OCI-LY7 (cell line): ENCODE measurements at regions not wholly inside any gene's neighbourhood (a gene's known extent, or its start where the extent isn't known, plus 50 kb on each side); places are given as distances from the start of the nearest gene placed in this dataset.

ENCODE experiments used
- CTCF ChIP-seq: fragments of 200-600 bp; sonication (generic); conservative IDR thresholded peaks from 2 replicates; pipeline ENCODE4 v1.5.1; 2014; ENCODE audit warnings: mild to moderate bottlenecking, antibody characterized with exemption, low read length, moderate library complexity, mixed read lengths
- EZH2phosphoT487 ChIP-seq: fragments of 200-600 bp; sonication (generic); IDR thresholded peaks from 2 replicates; pipeline ENCODE4 v1.6.1; 2018; ENCODE audit warnings: low read depth, borderline replicate concordance, mild to moderate bottlenecking, mixed run types, antibody characterized with exemption, low read length, moderate library complexity, mixed read lengths

DNA sequence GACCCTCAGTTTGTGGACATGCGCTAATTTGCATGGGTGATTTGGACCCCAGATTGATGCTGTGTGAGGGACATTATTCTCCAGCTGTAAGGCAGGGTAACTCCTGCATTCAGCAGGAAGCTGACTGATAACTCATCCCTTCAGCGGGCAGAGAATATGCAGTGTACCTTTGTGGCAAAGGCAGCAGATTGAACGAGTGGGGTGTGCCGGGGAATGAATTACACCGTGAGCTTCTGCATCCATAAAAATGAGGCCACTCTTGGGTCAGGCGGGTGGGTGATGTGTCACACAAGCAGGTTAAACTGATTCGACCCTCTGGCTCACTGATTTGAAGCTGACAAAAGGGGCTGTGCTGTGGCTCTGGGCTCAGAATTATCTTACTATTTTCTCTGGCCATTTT is 128.9 kb upstream of the PMFBP1 start:
- no peak for TF ChIP-seq CTCF
- TF ChIP-seq EZH2phosphoT487, result no peak
